Small intestine (tissue), 7 donors: ENCODE measurements at regions not wholly inside any gene's neighbourhood (a gene's known extent, or its start where the extent isn't known, plus 50 kb on each side); places are given as distances from the start of the nearest gene placed in this dataset.

ENCODE experiments used
- DNase-seq, 2 donors: peaks; one replicate each; pipeline versions ENCODE4 v3.0.0 to v3.0.0-alpha.2; 2013
- FAIRE-seq: peaks from 2 replicates; lab custom pipeline; 2012; peaks lifted over from hg19 to GRCh38; lab: Jason Lieb, UNC
- H3K27ac ChIP-seq, 3 donors: one replicate each; pipeline ENCODE4 v1.5.1; 2013; ENCODE audit warnings: low read length in 2 of 3, mild to moderate bottlenecking in 2 of 3, control low read depth in 1 of 3, inconsistent platforms in 1 of 3, low read depth in 1 of 3, moderate library complexity in 1 of 3
- H3K27me3 ChIP-seq, 3 donors: one replicate each; pipeline ENCODE4 v1.6.1; 2013; ENCODE audit warnings: low read length in 3 of 3, inconsistent platforms in 1 of 3; ENCODE audit not compliant: control insufficient read depth in 3 of 3, insufficient read depth in 3 of 3
- H3K36me3 ChIP-seq, 3 donors: one replicate each; pipeline ENCODE4 v1.6.1; 2013; ENCODE audit warnings: low read length in 3 of 3, inconsistent platforms in 1 of 3, low read depth in 1 of 3, mild to moderate bottlenecking in 1 of 3, moderate library complexity in 1 of 3; ENCODE audit not compliant: control insufficient read depth in 3 of 3, insufficient read depth in 2 of 3
- H3K4me1 ChIP-seq, 3 donors: one replicate each; pipeline ENCODE4 v1.6.1; 2013; ENCODE audit warnings: low read length in 2 of 3, inconsistent platforms in 1 of 3, low read depth in 1 of 3, mild to moderate bottlenecking in 1 of 3, moderate library complexity in 1 of 3; ENCODE audit not compliant: control insufficient read depth in 3 of 3, insufficient read depth in 2 of 3
- H3K4me3 ChIP-seq, 3 donors: one replicate each; pipeline ENCODE4 v1.5.1; 2013; ENCODE audit warnings: low read length in 3 of 3, control low read depth in 1 of 3, inconsistent platforms in 1 of 3, low read depth in 1 of 3, mild to moderate bottlenecking in 1 of 3, moderate library complexity in 1 of 3
- H3K9me3 ChIP-seq, 2 donors: one replicate each; pipeline ENCODE4 v1.6.1; 2013; ENCODE audit warnings: low read depth in 1 of 2, low read length in 1 of 2; ENCODE audit not compliant: control insufficient read depth in 2 of 2, insufficient read depth in 1 of 2
- WGBS, 3 donors: extraction: QIAGEN DNeasy Blood & Tissue Kit; methylation state at CpG; one replicate each; pipeline ENCODE4 v1.1.7; 2013; 5-methylcytosine and 5-hydroxymethylcytosine counted together
- donor health status: healthy with polysubstance abuse.
- donor health status: control.
- donor health status: control.
- donor health status: Bipolar disorder and iron deficiency.
- donor health status: healthy.

DNA sequence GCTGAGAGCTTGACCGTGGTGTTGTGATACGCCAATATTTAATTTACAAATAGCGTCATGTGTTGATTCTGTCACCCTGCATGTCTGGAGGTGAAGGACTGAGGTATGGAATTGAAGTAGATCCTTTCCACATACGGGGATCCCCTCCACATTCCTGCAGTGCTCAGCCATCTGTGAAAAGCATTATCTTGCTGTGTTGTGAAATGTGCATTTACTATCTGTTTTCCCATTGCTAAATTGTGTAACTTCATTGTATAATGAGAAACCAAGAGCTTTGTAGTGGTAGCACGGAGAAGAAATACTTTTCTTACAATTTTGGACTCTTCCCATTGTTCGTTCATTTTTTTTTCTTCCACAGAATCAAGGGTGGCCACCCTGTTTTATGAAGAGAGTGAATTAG is 577.3 kb upstream of the ZP4 start:
- Histone ChIP-seq H3K4me1 (no peaks in the 10 kb centered on the region), H3K27ac (no peak overlapping the region), H3K9me3 (no peaks in the 10 kb centered on the region), H3K36me3 (no peaks in the 10 kb centered on the region), H3K4me3 (no peak overlapping the region), H3K27me3 (no peaks in the 10 kb centered on the region)
- no peak for FAIRE-seq
- WGBS, 3 donors, result 83 to 90% (median 86%) methylated on average over 6 of the region's 6 CpGs
- DNase-seq, result no peak

DNA sequence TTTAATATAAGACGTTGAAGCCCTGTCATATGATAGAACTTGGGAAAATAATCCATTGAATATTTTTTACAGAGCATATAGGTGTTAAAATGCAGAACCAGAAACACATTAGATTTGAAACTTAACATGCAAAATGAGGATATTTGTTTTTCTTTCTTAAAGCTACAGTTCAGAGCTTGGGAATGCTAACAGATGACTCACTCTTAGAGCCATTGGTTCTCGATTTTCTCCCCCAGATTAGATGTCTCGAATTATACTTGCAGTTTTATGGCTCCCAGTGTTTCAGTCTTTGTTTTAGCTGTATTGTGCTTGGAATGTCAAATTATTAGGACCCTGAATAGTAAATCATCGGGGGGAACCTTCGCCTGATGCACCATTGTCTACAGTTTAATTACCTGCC is 575.7 kb upstream of the ZP4 start:
- H3K36me3 ChIP-seq, result no peaks in the 10 kb centered on the region
- FAIRE-seq, result no peak
- H3K4me1 ChIP-seq, result no peaks in the 10 kb centered on the region
- no peaks in the 10 kb centered on the region for H3K9me3 ChIP-seq
- no peak overlapping the region for H3K4me3 ChIP-seq
- no peak for DNase-seq
- H3K27ac ChIP-seq, result no peak overlapping the region
- 72 to 78% (median 76%) methylated on average over 5 of the region's 5 CpGs for WGBS, 3 donors
- H3K27me3 ChIP-seq, result no peaks in the 10 kb centered on the region

DNA sequence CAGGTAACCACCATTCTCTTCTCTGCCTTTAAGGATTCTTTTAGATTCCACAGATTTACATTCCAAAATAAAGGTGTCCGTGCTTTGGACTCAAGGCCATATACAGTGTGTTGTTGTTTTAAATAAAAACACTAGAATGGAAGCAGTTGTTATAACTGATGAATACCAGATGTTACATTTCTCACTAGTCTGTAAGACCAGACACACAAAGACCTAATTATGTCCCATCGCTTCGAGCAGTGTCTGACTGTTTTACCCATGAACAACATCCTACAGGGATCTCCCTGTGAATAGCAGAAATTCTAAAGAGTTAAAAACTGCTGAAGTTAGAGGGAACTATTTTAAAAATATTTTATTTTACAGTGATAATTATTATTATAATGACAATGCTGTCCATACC is 574.7 kb upstream of the ZP4 start:
- Histone ChIP-seq H3K27ac (no peak overlapping the region), H3K36me3 (no peaks in the 10 kb centered on the region), H3K4me3 (no peak overlapping the region), H3K27me3 (no peaks in the 10 kb centered on the region), H3K9me3 (no peaks in the 10 kb centered on the region), H3K4me1 (no peaks in the 10 kb centered on the region)
- WGBS, 3 donors, result 56 to 88% (median 78%) methylated on average over 3 of the region's 3 CpGs
- FAIRE-seq, result no peak
- DNase-seq, result no peak

DNA sequence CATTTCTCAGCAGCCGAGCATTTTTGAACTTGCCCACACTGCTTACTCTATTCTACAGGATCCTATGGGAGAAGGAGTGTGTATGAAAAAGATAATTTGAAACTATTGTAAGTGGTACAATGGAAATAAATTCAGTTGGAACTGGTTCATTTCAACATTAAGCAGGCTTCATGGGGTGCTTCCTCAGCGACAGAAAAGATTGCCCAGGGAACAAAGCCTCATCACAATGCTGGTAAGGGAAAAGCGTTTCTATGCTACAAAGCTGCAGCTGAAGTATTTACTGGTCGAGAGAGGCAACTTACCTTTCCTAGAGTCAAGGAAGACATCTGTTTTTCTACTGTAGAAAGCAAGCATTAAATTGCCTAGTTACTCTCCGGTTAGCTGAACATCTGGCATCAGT is 568.2 kb upstream of the ZP4 start:
- no peak overlapping the region for H3K27ac ChIP-seq
- H3K4me1 ChIP-seq, result no peaks in the 10 kb centered on the region
- no peaks in the 10 kb centered on the region for H3K36me3 ChIP-seq
- FAIRE-seq (no peak), DNase-seq (no peak)
- no peaks in the 10 kb centered on the region for H3K27me3 ChIP-seq
- WGBS, 3 donors, result 65 to 72% (median 70%) methylated on average over 5 of the region's 5 CpGs
- H3K4me3 ChIP-seq, result no peak overlapping the region
- H3K9me3 ChIP-seq, result no peaks in the 10 kb centered on the region

DNA sequence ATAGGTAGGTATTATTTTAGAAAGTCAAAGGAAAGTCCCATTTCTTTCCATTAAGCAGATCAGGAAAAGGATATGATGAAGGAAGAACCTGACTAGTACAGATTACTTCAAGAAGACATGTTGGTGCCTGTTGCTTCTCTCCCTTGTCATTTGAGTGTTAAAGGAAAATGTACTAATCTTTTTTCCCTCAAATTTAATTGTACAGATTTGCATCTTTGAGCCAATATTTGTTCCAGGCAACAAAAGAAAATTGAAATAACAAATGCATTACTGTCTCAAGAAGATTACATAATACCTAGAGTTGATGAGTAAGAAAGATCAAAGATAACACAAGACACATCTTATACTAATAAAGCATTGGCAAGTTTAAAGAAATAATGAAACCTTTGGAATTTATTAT is 566.9 kb upstream of the ZP4 start:
- no peaks in the 10 kb centered on the region for H3K9me3 ChIP-seq
- H3K4me1 ChIP-seq, result no peaks in the 10 kb centered on the region
- FAIRE-seq (no peak), DNase-seq (no peak)
- H3K36me3 ChIP-seq, result no peaks in the 10 kb centered on the region
- no peak overlapping the region for H3K4me3 ChIP-seq
- no peak overlapping the region for H3K27ac ChIP-seq
- no peaks in the 10 kb centered on the region for H3K27me3 ChIP-seq

DNA sequence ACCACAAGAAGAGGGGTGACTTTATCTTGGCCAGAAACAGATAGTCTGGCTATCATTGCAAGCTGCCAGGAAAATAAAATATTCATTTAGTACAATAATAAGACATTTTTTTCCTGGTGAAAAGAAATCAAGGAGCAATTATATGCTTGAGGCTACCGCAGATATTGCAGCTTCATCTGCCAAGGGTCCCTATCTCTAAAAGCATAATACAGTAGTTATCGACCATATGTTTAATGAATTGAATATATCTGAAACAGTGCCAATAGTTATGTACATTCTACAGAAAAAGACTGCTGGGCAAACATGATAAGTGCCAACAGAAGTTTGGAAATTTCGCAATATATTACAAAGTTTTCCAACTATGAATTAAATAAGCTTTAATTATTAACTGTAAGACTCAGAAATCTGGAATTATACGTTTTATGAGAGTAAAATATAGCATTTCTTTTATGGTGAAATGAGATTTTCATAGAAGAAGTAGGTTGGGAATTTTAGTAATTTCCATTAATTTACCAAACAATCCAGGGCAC is 561.1 kb upstream of the ZP4 start:
- Histone ChIP-seq H3K9me3 (no peaks in the 10 kb centered on the region), H3K4me1 (no peaks in the 10 kb centered on the region), H3K36me3 (no peaks in the 10 kb centered on the region), H3K27me3 (no peaks in the 10 kb centered on the region), H3K27ac (no peak overlapping the region), H3K4me3 (no peak overlapping the region)
- WGBS, 3 donors, result 19 to 47% (median 23%) methylated on average over 4 of the region's 4 CpGs
- FAIRE-seq, result no peak
- no peak for DNase-seq

DNA sequence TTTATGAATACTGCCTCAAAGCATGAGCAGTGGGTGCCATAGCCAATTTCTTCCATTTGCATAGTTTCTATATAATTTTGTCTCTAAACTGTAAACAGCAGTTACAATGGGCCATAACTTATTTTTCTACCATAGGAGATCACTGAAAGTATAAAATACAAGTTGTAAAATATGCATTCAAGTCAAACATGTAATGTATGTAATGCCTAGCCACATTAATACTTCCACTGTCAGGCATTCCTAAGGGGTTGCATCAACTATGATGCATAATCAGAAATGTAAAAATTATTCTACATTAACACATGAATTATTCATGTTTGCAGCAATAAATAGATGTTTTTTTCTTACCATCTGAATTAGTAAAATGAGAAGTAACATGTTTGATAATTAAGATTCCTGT is 560.3 kb upstream of the ZP4 start:
- Histone ChIP-seq H3K4me1 (no peaks in the 10 kb centered on the region), H3K4me3 (no peak overlapping the region), H3K9me3 (no peaks in the 10 kb centered on the region), H3K27ac (no peak overlapping the region), H3K36me3 (no peaks in the 10 kb centered on the region), H3K27me3 (no peaks in the 10 kb centered on the region)
- FAIRE-seq, result no peak
- DNase-seq, result no peak

DNA sequence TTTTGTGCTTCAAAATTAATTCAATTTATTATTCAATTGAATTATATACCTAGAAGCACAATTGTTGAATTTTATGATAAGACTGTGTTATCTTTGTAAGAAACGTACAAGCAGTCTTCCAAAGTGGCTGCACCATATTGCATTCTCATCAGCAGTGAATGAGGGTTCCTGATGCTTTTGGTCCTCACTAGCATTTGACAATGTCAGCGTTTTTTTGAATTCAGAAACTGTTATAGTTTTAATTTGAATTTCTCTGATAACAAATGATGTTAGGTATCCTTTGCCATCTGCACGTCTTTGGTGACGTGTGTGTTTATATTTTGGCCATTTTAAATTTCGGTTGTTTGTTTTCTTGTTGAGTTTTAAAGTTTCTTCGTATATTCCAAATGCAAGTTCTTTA is 553.0 kb upstream of the ZP4 start:
- WGBS, 3 donors, result 72 to 82% (median 77%) methylated on average over 6 of the region's 6 CpGs
- FAIRE-seq, result no peak

DNA sequence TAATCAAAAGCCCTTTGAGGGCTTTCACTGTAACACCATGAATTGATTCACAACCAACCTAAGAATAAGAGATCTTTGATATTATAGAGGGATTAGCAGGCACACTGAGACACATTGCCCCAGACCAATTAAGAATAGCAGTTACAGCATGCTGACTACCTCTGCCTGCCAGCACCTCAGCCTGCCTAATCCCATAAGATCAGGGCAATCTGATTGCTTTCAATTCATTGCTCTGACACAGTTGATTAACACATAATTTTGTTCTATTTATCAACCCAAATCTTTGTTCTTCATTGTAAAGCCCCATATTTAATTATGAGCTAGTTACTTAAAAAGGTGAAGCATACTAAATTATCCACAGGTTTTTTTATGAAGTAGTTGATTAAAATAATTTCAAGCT is 548.8 kb upstream of the ZP4 start:
- Histone ChIP-seq H3K36me3 (no peaks in the 10 kb centered on the region), H3K4me3 (no peak overlapping the region), H3K27me3 (no peaks in the 10 kb centered on the region), H3K9me3 (no peaks in the 10 kb centered on the region), H3K4me1 (no peaks in the 10 kb centered on the region), H3K27ac (no peak overlapping the region)
- FAIRE-seq (no peak), DNase-seq (no peak)

More for the DNA sequence above, 553.0 kb upstream of the ZP4 start:
- Histone ChIP-seq H3K4me1 (no peaks in the 10 kb centered on the region), H3K36me3 (no peaks in the 10 kb centered on the region), H3K4me3 (no peak overlapping the region), H3K9me3 (no peaks in the 10 kb centered on the region), H3K27ac (no peak overlapping the region), H3K27me3 (no peaks in the 10 kb centered on the region)
- DNase-seq, result no peak
